ENCODE measurements at regions not wholly inside any gene's neighbourhood (a gene's known extent, or its start where the extent isn't known, plus 50 kb on each side); places are given as distances from the start of the nearest gene placed in this dataset.
"Not testable (repeated sequence)": the region's sequence is repeated elsewhere in the genome, so short reads cannot be mapped to it uniquely, and the experiment has no call there.

- no peak for DNase-seq (ENCODE audit: low spot score)
Measured at GRCh38 chr6:103783329-103783728, 1076.4 kb downstream of the HACE1 start.

GRCh38 chr6:103769431-103769830 lies 1090.3 kb downstream of the HACE1 start:
- no peak for DNase-seq (ENCODE audit: low spot score)

- no peak for DNase-seq (ENCODE audit: low spot score)
Measured at GRCh38 chr6:103750603-103751002, 1109.1 kb downstream of the HACE1 start.

GRCh38 chr6:103734016-103734415 lies 1125.7 kb downstream of the HACE1 start:
- no peak for DNase-seq (ENCODE audit: low spot score)

- no peak for DNase-seq (ENCODE audit: low spot score)
Measured at GRCh38 chr6:103729658-103730057, 1130.1 kb downstream of the HACE1 start.

GRCh38 chr6:103723438-103724322 lies 1136.0 kb downstream of the HACE1 start:
- no peak for DNase-seq (ENCODE audit: low spot score)

- no peak for DNase-seq (ENCODE audit: low spot score)
Measured at GRCh38 chr6:103722683-103723082, 1137.0 kb downstream of the HACE1 start.

GRCh38 chr6:103721923-103722322 lies 1137.8 kb downstream of the HACE1 start:
- no peak for DNase-seq (ENCODE audit: low spot score)

- no peak for DNase-seq (ENCODE audit: low spot score)
Measured at GRCh38 chr6:103720393-103720792, 1139.3 kb downstream of the HACE1 start.

- DNase-seq (ENCODE audit: low spot score), result no peak
Measured at GRCh38 chr6:103719545-103719944, 1140.2 kb downstream of the HACE1 start.

- DNase-seq (ENCODE audit: low spot score), result no peak
Measured at GRCh38 chr6:103715269-103715668, 1144.5 kb downstream of the HACE1 start.

- DNase-seq (ENCODE audit: low spot score), result not testable (repeated sequence)
Measured at GRCh38 chr6:103709236-103709635, 1150.5 kb downstream of the HACE1 start.

GRCh38 chr6:103707596-103708325 lies 1152.0 kb downstream of the HACE1 start:
- no peak for DNase-seq (ENCODE audit: low spot score)

GRCh38 chr6:103699769-103700168 lies 1160.0 kb downstream of the HACE1 start:
- no peak for DNase-seq (ENCODE audit: low spot score)

- no peak for DNase-seq (ENCODE audit: low spot score)
Measured at GRCh38 chr6:103687430-103687829, 1172.3 kb downstream of the HACE1 start.

GRCh38 chr6:103680116-103680515 lies 1179.6 kb downstream of the HACE1 start:
- DNase-seq (ENCODE audit: low spot score), result no peak

GRCh38 chr6:103677290-103677689 lies 1182.4 kb downstream of the HACE1 start:
- DNase-seq (ENCODE audit: low spot score), result no peak

- no peak for DNase-seq (ENCODE audit: low spot score)
Measured at GRCh38 chr6:103675807-103676406, 1183.8 kb downstream of the HACE1 start.

- no peak for DNase-seq (ENCODE audit: low spot score)
Measured at GRCh38 chr6:103674790-103675189, 1184.9 kb downstream of the HACE1 start.

GRCh38 chr6:103672169-103672568 lies 1187.5 kb downstream of the HACE1 start:
- DNase-seq (ENCODE audit: low spot score), result no peak

GRCh38 chr6:103629613-103630012 lies 1230.1 kb downstream of the HACE1 start:
- no peak for DNase-seq (ENCODE audit: low spot score)

- DNase-seq (ENCODE audit: low spot score), result no peak
Measured at GRCh38 chr6:103617642-103618041, 1242.1 kb downstream of the HACE1 start.

- DNase-seq (ENCODE audit: low spot score), result no peak
Measured at GRCh38 chr6:103587722-103588121, 1272.0 kb downstream of the HACE1 start.

All from globus pallidus (tissue), 1 donor.